DMS53 treated with DMSO at 0.1 percent for 48 hours (cell line): ENCODE measurements at regions not wholly inside any gene's neighbourhood (a gene's known extent, or its start where the extent isn't known, plus 50 kb on each side); places are given as distances from the start of the nearest gene placed in this dataset.
"Not testable (repeated sequence)": the region's sequence is repeated elsewhere in the genome, so short reads cannot be mapped to it uniquely, and the experiment has no call there.

ENCODE experiments used
- DNase-seq: peaks from one replicate; lab custom pipeline; 2025; ENCODE audit not compliant: unreplicated experiment; lab: John Stamatoyannopoulos, UW

DNA sequence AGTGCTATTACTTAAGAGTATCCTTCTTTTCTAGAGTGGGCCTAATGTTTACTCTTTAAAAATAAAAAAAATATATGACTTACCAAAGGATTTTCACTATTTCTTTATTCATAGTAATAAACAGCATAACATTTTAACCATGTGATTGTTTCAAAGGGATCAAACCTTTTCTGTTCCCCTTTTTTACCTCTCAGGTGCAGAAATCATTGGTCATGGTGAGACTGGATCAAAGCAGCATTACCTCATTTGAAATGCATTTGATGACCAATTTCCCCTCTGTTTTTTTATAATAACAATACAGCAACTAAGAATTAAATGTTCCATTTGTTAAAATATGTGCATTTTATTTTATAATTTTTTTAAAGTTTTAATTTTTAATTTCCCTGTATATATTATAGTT lies 598.0 kb upstream of the RGMB start:
- DNase-seq, result no peak

DNA sequence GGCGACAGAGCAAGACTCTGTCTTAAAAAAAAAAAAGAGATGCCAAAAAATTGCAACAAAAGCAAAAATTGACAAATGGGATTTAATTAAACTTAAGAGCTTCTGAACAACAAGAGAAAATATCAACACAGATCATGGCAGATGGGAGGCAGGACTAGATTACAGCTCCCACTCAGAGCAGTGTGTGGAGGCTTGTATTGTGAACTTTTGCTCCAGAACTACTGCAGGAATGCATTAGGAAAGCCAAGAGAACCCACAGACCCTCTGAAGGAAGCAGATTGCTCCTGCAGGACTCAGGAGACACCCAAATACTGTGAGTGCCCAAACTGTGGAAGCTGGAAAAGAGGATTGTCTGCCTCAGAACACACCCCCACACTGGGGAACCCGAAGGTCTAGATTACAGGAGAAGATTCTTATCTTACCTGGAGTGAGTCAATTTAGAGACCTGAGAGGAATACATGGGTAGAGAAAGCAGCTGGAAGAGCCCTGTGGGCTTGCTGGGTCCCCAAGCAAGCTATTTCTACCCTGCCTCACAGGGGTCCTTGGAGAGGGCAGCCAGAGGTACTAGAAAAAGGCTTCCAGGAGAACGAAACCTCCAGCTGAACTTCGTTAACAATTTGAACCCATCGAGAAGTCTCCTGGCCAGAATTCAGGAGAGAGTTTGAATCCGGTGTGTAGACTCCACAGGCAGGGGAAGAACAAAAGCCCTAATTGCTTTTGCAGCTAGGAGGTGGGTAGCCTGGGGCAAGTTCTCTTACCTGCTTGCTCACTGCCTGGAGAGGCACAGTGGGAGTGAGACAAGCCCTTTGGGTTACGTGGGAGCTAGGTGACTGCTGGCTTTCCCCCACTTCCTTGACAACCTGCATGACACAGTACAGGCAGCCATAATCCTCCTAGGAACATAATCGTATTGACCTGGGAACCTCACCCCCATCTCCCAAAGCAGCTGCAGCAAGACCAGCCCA lies 593.4 kb upstream of the RGMB start:
- no peak for DNase-seq

DNA sequence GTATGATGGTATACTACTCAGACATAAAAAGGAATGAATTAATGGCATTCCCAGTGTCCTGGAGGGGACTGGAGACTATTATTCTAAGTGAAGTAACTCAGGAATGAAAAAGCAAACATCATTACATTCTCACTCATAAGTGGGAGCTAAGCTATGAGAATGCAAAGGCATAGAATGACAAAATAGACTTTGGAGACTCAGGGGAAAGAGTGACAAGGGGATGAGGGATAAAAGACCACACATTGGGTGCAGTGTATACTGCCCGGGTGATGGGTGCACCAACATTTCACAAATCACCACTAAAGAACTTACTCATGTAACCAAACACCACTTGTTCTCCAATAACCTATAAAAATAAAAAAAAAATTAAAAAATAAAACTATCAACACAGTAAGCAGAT lies 587.3 kb upstream of the RGMB start:
- DNase-seq, result no peak

DNA sequence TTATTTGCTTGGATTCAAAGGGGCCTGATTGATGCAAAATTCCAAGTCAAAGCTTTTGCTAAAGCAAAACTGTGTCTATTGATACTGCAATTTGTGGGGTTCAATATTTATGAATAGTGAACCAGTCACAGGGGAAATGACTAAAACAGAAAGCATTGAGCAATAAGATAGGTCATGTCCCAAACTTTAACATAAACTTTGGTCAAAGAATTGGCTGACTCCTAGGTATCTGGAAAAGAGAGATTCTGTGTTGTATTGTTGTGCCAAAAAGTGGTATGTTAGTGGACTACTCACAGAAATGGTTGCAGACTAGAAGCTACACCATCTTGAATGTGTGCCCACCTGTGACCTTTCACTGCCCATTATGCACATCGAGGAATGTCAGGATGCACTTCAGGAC lies 585.5 kb upstream of the RGMB start:
- no peak for DNase-seq

DNA sequence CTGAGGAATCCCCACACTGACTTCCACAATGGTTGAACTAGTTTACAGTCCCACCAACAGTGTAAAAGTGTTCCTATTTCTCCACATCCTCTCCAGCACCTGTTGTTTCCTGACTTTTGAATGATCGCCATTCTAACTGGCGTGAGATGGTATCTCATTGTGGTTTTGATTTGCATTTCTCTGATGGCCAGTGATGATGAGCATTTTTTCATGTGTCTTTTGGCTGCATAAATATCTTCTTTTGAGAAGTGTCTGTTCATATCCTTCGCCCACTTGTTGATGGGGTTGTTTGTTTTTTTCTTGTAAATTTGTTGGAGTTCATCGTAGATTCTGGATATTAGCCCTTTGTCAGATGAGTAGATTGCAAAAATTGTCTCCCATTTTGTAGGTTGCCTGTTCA lies 583.1 kb upstream of the RGMB start:
- DNase-seq, result not testable (repeated sequence)

DNA sequence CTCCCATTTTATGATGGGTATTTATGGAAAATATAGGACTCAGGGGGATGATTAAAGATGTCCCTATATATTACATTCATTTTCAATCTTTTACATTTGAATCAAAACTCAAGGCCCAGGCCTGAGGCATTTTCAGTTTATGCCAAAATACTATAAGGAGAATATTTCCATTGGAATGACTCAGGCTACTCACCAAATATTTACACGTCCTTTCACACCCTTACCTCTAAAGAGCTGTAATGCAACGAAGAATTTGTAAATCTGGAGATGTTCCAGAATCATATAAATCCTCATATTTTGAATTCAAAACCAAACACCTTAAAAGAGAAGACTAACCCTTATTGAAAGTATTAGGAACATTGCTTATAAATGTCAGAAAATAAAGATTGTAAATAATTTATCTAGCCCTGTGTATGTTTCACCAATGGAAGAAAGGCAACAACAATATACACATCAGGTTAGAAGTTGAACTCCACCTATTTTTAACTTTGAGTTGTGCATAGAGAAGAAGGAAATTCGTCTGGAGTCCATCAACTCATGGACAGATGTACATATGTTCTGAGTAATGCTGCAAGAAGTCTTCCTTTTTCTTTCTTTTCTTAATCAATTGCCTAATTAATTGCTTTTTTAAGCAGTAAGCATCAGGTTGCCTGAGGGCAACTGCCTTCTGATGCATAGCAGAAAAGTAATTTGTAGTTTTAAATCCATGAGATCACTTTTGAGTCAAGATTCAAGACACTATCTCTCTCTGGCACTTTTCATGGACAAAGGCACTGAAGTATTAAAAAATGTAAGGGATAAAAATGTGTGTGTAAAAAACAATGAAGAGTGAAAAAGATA lies 579.3 kb upstream of the RGMB start:
- DNase-seq, result no peak

DNA sequence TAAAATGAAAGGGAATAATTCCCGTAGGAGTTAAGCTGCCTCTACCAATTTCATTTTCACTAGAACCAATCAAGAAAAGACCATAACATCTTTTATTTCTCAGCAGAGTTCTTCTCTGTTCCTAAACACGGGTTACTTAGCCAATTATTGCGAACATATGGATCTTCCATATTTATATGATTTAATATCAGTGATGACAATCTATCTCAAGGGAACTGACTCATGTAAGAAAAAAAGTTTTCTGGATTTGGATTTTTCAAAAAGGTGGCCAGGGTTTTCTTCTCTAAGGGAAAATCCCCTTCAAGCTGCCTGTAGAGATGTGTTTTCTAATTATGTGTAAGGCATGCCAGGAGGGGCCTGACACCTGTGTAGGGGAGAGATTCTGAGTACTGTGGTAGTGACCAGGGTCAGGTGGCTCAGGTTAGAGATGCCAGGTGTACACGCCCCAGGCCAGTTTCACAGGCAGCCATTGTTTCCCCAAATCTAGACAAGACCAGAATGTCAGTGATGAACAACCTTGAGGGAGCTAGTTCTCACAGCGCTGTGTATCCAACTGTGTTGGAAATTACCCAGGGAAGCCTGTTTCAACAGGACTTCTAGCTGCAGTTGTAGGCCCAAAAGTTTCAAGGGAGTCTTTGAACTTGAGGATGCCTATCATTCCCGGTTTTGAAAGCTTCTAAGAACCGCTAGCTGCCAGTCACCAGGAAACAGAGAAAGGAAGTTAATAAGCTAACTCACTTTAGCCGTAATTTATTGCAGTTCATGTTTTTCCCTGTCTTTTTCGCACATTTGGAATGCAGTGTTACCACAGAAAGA lies 572.5 kb upstream of the RGMB start:
- no peak for DNase-seq

DNA sequence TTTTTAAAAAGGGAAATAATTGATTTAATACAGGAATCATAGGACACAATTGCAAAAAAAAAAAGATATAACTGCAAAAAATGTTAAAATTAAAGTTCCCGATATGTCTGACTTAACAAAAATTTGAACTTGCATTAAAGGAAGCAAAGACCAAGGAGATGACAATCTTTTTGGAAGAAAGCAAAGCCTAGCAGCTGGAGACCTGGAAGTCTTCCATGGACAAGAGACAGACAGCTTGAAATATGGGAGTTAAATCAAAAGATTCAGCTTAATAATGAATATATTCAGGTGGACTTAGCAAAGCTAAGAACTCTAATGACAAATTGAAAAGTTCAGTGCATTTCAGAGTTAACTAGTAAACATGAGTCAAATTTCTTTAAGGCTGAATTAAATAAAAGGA lies 568.7 kb upstream of the RGMB start:
- DNase-seq, result no peak

DNA sequence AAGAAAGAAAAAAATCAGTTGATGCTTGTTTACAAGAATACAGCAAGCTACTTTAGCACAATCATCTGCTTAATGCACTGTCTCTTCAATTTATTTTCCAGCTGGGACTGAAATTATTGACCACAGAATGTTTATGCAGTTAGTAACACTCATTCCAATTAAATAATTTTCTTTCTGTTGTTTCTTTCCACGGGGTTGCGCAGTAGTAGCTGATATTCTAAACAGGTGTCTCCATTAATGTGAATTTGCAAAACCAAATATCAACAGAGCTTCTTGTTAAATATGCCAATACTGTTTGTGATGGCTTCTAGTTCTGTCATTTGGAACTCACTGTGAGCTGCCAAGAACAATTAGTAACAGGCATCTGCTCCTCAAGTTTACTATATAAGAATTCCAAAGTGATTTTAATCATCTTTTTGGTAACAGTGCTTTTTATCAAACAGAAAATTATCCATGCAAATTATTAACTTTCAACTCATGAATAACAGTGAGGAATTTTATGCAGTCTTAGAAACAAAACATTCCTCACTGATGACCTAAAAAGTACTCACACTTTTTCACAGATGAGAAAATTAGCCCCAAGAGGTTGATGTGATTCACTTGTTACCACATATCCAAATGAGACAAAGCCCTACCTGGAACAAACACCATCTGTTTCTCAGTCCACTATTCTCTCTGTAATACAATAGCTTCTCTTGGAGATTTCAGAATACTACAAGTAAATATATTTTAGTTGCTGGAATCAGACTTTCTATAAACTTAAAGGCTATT lies 567.6 kb upstream of the RGMB start:
- no peak for DNase-seq

DNA sequence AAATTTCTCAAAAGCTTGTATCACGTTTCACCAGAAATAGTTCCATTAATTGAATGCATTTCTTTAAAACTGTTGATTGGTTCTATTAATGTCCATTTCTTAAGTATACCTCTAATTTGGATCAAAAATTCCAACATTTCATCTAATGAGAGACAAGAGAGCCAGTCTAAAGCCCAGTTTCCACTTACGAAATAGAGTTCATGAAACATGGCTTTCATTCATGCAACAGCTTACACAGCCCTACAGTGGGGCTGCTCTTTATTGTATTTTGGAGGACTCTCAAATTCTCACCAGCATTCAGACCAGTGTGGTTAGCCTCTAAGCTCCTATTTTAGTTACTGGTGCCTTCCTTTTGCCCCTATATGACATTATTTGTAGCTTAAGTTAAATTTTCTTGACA lies 566.9 kb upstream of the RGMB start:
- DNase-seq, result no peak

DNA sequence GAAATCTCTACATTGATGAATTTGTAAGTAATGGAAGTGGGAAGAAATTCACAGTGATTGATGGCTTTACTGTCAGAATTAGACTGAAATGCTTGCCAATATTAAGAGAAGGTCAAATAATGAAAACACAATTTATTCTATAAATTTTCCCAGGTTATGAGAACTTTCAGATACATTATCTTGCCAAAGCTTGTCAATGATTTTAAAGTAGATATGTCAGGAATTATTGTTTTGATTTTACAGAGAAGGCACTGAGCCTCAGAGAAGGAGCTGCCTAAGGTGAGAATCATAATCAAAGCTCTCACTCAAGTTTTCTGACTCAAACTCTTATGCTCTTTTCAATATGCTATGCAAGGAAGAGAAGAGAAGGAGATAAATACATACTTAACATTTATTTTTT lies 564.0 kb upstream of the RGMB start:
- no peak for DNase-seq

DNA sequence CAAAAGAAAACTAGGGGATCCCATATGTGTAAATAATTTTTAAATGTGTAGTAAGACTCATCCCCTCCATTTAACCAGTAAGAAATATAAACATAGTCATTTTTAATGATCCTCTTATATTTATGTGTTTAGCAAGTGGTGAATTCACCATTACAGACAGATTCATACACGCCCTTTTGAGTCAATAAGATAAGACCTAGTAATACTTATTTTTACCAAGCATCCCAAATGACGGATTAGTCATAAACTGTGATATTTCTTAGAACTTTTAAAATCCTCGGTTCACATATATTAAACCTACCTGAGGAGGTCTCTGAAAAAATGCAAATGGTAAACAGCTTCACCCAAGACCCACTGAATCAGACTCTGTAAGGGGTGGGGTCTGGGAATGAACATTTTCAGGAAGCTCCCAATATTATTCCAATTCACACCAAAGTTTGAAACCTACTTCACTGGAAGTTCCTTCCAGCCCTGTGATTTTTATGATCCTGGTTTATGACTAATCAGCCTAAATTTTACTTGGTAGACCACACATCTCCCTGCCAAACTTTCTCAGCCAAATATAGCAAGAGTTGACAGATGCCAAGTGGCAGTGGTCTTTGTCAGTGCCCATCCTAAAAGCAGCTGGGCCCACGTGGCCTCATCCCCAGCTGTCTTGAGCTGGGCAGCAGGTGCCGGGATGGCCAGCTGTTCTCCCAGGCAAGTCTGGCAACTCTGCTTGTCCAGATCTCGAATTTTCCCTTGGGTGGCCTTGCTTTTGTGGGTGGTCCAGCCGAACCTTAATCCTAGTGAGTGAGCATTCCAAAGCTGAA lies 559.0 kb upstream of the RGMB start:
- DNase-seq, result no peak

DNA sequence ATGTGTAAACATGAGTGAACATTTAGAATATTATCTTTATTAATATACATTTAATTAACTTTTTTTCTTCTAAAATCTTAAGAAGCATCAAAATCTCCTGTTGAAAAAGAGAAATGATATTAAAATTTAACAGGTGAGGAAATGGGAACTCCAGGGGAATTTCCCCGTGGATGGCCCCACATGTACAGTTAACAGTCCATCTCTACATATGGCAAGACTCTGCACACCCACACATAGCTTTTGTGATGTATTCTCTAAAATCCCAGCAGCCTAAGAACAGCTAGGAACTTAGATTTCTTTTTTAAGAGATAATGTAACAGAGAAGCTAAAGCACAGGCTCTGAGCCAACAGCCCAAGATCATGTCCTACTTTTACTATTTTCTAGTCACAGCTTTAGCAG lies 556.3 kb upstream of the RGMB start:
- DNase-seq, result no peak

DNA sequence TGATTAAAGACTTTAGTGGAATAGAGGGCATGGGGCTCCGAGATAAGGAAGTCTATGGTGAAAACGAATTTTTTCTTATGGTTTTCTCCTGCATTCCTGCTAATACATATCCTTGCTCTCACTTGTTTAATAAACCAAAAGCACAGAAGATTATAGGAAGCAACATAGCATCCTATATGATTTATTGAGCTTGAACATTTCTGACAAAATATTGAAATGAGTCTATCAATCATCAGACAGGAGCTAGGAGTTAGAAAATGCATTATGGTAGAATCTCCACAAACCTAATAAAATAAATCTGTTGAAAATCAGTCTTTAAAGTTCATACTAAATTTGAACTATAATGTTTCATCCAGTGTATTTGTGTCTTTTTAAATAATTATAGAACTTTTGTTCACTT lies 554.6 kb upstream of the RGMB start:
- DNase-seq, result no peak

DNA sequence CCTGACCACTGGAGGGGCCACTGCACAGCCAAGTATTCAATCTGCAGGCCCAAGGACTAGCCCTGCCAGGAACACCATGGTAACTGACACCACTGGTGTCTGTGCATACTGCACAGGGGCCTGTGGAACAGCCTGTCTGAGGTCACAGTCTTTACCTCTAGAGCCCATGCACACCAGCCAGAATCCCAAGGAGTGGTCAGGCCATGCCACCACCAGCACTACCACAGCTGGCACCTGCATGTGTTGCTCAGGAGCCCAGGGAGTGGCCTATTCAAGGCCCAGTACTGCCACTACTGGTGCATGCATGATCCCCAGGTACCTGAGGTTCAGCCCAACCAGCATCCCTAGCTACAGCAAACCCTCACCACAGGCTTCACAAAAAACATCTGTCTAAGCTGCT lies 546.0 kb upstream of the RGMB start:
- DNase-seq, result no peak

DNA sequence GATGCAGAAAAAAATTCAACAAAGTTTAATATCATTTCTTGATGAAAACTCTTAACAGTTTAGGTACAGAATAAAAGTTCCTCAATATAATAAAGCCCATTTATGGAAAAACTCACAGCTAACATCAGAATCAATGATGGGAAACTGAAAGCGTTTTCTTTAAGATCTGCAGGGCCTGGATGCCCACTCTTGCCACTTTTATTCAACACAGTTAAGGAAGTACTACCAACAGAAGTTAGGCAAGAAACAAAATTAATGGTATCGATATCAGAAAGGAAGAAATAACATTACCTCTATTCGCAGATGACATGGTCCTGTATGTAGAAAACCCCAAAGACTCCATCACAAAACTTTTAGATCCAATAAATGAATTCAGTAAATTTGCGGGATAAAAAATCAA lies 542.4 kb upstream of the RGMB start:
- DNase-seq, result no peak

DNA sequence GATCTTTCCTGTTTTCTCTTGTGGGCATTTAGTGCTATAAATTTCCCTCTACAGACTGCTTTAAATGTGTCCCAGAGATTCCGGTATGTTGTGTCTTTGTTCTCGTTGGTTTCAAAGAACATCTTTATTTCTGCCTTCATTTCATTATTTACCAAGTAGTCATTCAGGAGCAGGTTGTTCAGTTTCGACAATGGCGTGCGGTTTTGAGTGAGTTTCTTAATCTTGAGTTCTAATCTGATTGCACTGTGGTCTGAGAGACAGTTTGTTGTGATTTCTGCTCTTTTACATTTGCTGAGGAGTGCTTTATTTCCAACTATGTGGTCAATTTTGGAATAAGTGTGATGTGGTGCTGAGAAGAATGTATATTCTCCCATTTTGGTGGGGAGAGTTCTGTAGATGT lies 535.7 kb upstream of the RGMB start:
- not testable (repeated sequence) for DNase-seq

DNA sequence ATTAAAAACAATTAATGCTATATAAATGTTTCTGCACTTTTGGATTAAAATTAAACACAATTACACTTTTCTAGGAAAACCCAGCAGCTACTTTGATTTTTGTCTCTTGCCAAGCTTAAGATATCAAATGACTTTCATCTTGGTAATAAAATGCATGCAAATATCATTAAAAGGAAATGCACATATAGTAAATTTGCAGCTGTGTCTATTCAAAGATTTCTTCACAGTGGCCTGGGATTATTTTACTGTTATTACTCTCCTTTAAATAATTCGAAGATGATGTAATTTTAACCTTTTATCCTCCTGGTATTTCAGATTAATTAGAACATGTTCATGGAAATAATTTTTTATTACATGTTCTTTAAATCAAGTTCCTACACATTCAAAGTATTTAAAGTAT lies 529.5 kb upstream of the RGMB start:
- DNase-seq, result no peak

DNA sequence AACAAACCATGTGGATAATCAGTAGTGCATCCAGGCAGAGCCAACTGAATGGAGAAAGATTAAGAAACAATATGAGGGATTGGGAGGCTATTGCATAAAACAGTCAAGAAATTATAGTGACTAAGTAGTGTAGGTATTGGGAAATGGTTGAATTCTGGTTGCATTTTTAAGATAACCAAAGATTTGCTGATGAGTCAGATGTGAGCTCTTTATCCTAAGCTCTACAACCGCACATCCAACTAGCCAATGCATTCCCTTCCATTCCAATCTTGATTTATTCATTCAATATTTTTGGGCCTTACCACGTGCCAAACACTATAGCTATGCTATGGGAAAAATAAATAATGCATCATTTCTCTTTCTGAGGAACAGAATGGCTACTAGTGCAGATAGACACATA lies 524.5 kb upstream of the RGMB start:
- no peak for DNase-seq

DNA sequence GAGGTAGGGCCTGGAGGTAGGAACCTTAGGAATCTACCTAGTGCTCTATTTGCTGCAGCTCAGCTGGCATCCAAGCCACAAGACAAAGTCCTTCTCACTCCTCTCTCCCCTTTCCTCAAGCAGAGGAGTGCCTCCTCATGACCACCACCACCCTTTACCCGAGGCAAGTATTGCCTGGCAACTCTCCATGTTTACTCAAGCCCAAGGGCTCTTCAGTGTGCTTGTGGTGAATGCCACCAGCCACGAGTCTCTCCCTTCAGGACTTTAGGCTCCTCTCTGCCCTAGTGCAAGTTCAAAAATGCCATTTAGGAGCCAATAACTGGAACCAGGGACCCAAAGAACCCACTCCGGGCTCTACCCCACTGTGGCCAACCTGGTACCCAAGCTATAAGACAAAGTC lies 514.5 kb upstream of the RGMB start:
- DNase-seq, result peak; percentile 57
